Neural cell (in vitro differentiated cells): ENCODE measurements at regions not wholly inside any gene's neighbourhood (a gene's known extent, or its start where the extent isn't known, plus 50 kb on each side); places are given as distances from the start of the nearest gene placed in this dataset.

Experiments used
- H2AFZ ChIP-seq: fragments of 200-600, 300-800 bp; sonication (generic), shearing (Covaris generic); 2 replicates; pipeline ENCODE4 v1.6.0; 2014; ENCODE audit warnings: low read depth, mild to moderate bottlenecking, antibody characterized with exemption, low read length, moderate library complexity
- H3F3A ChIP-seq: fragments of 200-600 bp; shearing (Covaris generic); 2 replicates; pipeline ENCODE4 v1.6.1; 2016; ENCODE audit warnings: mild to moderate bottlenecking, moderate library complexity, mixed read lengths, antibody characterized with exemption, low read length; ENCODE audit not compliant: insufficient read depth, poor library complexity, severe bottlenecking
- H3K27ac ChIP-seq: fragments of 200-600, 300-800 bp; sonication (generic), shearing (Covaris generic); 2 replicates; pipeline ENCODE4 v1.5.1; 2014; ENCODE audit warnings: mild to moderate bottlenecking, low read length, moderate library complexity
- H3K27me3 ChIP-seq: fragments of 300-800, 200-600 bp; sonication (generic), shearing (Covaris generic); 2 replicates; pipeline ENCODE4 v1.6.0; 2014; ENCODE audit warnings: mild to moderate bottlenecking, low read depth, low read length, moderate library complexity; ENCODE audit not compliant: insufficient read depth
- H3K36me3 ChIP-seq: fragments of 300-800, 200-600 bp; sonication (generic), shearing (Covaris generic); 2 replicates; pipeline ENCODE4 v1.5.1; 2014; ENCODE audit warnings: mild to moderate bottlenecking, antibody characterized with exemption, low read length, moderate library complexity; ENCODE audit not compliant: insufficient read depth
- H3K4me2 ChIP-seq: fragments of 300-800, 200-600 bp; sonication (generic), shearing (Covaris generic); 2 replicates; pipeline ENCODE4 v1.6.0; 2014; ENCODE audit warnings: mild to moderate bottlenecking, low read length
- H3K4me3 ChIP-seq: fragments of 300-800, 200-600 bp; sonication (generic), shearing (Covaris generic); 2 replicates; pipeline ENCODE4 v1.5.1; 2014; ENCODE audit warnings: mild to moderate bottlenecking, low read length, moderate library complexity
- H3K79me2 ChIP-seq: fragments of 200-600 bp; shearing (Covaris generic); replicated peaks from 2 replicates; pipeline ENCODE4 v1.6.0; 2014; ENCODE audit warnings: mild to moderate bottlenecking, low read length, moderate library complexity; ENCODE audit not compliant: insufficient read depth
- H3K9ac ChIP-seq: fragments of 300-800, 200-600 bp; sonication (generic), shearing (Covaris generic); 2 replicates; pipeline ENCODE4 v1.6.1; 2016; ENCODE audit warnings: mild to moderate bottlenecking, low read length, mixed read lengths
- H3K9me2 ChIP-seq: fragments of 200-600 bp; shearing (Covaris generic); 2 replicates; pipeline ENCODE4 v1.6.1; 2016; ENCODE audit warnings: mild to moderate bottlenecking, low read length, mixed read lengths; ENCODE audit not compliant: insufficient read depth
- H3K9me3 ChIP-seq: fragments of 200-600, 300-800 bp; sonication (generic), shearing (Covaris generic); 2 replicates; pipeline ENCODE4 v1.6.1; 2016; ENCODE audit warnings: mild to moderate bottlenecking, mixed run types, low read length, moderate library complexity, mixed read lengths
- H4K20me1 ChIP-seq: fragments of 200-600 bp; shearing (Covaris generic); 2 replicates; pipeline ENCODE4 v1.6.1; 2016; ENCODE audit warnings: mild to moderate bottlenecking, mixed run types; ENCODE audit not compliant: insufficient read depth
- EP300 ChIP-seq: fragments of 450-650 bp; conservative IDR thresholded peaks from 2 replicates; pipeline ENCODE4 v1.6.1; 2014; ENCODE audit warnings: antibody characterized with exemption, mild to moderate bottlenecking, moderate library complexity; ENCODE audit not compliant: poor library complexity, severe bottlenecking
- EZH2 ChIP-seq: fragments of 200-600, 300-800 bp; shearing (Covaris generic), sonication (generic); IDR thresholded peaks from 2 replicates; pipeline ENCODE4 v1.6.1; 2014; ENCODE audit warnings: antibody characterized with exemption, low read length, borderline replicate concordance, mild to moderate bottlenecking; ENCODE audit not compliant: insufficient read depth, poor library complexity, severe bottlenecking
- MXI1 ChIP-seq: fragments of 450-650 bp; conservative IDR thresholded peaks from 2 replicates; pipeline ENCODE4 v1.6.1; 2014; ENCODE audit warnings: antibody characterized with exemption, mild to moderate bottlenecking; ENCODE audit not compliant: poor library complexity, severe bottlenecking
- POLR2AphosphoS5 ChIP-seq: IDR thresholded peaks from 2 replicates; pipeline ENCODE4 v1.6.1; 2012
- RAD21 ChIP-seq: fragments of 450-650 bp; conservative IDR thresholded peaks from 2 replicates; pipeline ENCODE4 v1.6.1; 2014; ENCODE audit warnings: antibody characterized with exemption, mild to moderate bottlenecking, moderate library complexity
- REST ChIP-seq: IDR thresholded peaks from 2 replicates; pipeline ENCODE4 v1.6.1; 2012; ENCODE audit warnings: borderline replicate concordance
- SMC3 ChIP-seq: fragments of 450-650 bp; conservative IDR thresholded peaks from 2 replicates; pipeline ENCODE4 v1.6.1; 2014; ENCODE audit warnings: antibody characterized with exemption, mild to moderate bottlenecking, moderate library complexity; ENCODE audit not compliant: poor library complexity
- TAF1 ChIP-seq: IDR thresholded peaks from 2 replicates; pipeline ENCODE4 v1.6.1; 2012; ENCODE audit warnings: low read depth
- TF ChIP-seq, protein P1 (sequence below): fragments of 450-650 bp; IDR thresholded peaks from 2 replicates; pipeline ENCODE4 v1.5.1; 2014; ENCODE audit warnings: antibody characterized with exemption, mild to moderate bottlenecking, moderate library complexity; ENCODE audit not compliant: poor library complexity, severe bottlenecking

- no peak overlapping the region for H3K4me2 ChIP-seq
- no peak for TF ChIP-seq EZH2
- TF ChIP-seq MXI1, result no peak
- TF ChIP-seq POLR2AphosphoS5, result peak; percentile 89
- TF ChIP-seq TAF1, result no peak
- TF ChIP-seq EP300, result peak; percentile 96
- TF ChIP-seq REST, result peak; percentile 61
- TF ChIP-seq, protein P1, sequence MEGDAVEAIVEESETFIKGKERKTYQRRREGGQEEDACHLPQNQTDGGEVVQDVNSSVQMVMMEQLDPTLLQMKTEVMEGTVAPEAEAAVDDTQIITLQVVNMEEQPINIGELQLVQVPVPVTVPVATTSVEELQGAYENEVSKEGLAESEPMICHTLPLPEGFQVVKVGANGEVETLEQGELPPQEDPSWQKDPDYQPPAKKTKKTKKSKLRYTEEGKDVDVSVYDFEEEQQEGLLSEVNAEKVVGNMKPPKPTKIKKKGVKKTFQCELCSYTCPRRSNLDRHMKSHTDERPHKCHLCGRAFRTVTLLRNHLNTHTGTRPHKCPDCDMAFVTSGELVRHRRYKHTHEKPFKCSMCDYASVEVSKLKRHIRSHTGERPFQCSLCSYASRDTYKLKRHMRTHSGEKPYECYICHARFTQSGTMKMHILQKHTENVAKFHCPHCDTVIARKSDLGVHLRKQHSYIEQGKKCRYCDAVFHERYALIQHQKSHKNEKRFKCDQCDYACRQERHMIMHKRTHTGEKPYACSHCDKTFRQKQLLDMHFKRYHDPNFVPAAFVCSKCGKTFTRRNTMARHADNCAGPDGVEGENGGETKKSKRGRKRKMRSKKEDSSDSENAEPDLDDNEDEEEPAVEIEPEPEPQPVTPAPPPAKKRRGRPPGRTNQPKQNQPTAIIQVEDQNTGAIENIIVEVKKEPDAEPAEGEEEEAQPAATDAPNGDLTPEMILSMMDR, result no peak
- peak; percentile 32 for TF ChIP-seq RAD21
- TF ChIP-seq SMC3, result no peak
- no peaks in the 10 kb centered on the region for H4K20me1 ChIP-seq
- H3K36me3 ChIP-seq, result no peaks in the 10 kb centered on the region
- H3K9ac ChIP-seq, result peak overlapping the region; percentile 4
- no peaks in the 10 kb centered on the region for H3K79me2 ChIP-seq
- H2AFZ ChIP-seq, result no peak overlapping the region
- H3K9me3 ChIP-seq, result no peaks in the 10 kb centered on the region
- peak overlapping the region; percentile 69 for H3K27ac ChIP-seq
- no peaks in the 10 kb centered on the region for H3K27me3 ChIP-seq
- no peaks in the 10 kb centered on the region for H3K9me2 ChIP-seq
- no peaks in the 10 kb centered on the region for H3F3A ChIP-seq
- H3K4me3 ChIP-seq, result no peak overlapping the region
Observed at GRCh38 chr18:28689588-28689987, 512.7 kb upstream of the CDH2 start.

- Histone ChIP-seq H3K27me3 (no peaks in the 10 kb centered on the region), H2AFZ (no peak overlapping the region), H3K9me2 (no peaks in the 10 kb centered on the region), H3K27ac (no peak overlapping the region), H3K4me2 (no peak overlapping the region), H4K20me1 (no peaks in the 10 kb centered on the region), H3F3A (no peaks in the 10 kb centered on the region), H3K79me2 (no peaks in the 10 kb centered on the region), H3K9ac (no peak overlapping the region), H3K4me3 (no peak overlapping the region), H3K9me3 (no peaks in the 10 kb centered on the region), H3K36me3 (no peaks in the 10 kb centered on the region)
- TF ChIP-seq MXI1 (no peak), REST (no peak), EP300 (no peak), POLR2AphosphoS5 (no peak)
Observed at GRCh38 chr18:28684746-28685355, 507.9 kb upstream of the CDH2 start.
